HAP-1 (cell line): ENCODE measurements at regions not wholly inside any gene's neighbourhood (a gene's known extent, or its start where the extent isn't known, plus 50 kb on each side); places are given as distances from the start of the nearest gene placed in this dataset.

ENCODE experiments used
- DNase-seq, 2 experiments: peaks; one replicate each; pipeline ENCODE4 v3.0.0-alpha.2; 2016 to 2020; ENCODE audit warnings: low spot score in 2 of 2
- H3K27me3 ChIP-seq: fragments of 250-450 bp; sonication (Bioruptor Pico); 2 replicates; pipeline ENCODE4 v1.5.1; 2020; ENCODE audit warnings: low read depth, mild to moderate bottlenecking, moderate library complexity
- H3K36me3 ChIP-seq: fragments of 250-450 bp; sonication (Bioruptor Pico); replicated peaks from 2 replicates; pipeline ENCODE4 v1.5.1; 2020; ENCODE audit warnings: mild to moderate bottlenecking
- H3K4me1 ChIP-seq: fragments of 250-450 bp; sonication (Bioruptor Pico); 2 replicates; pipeline ENCODE4 v1.5.1; 2020; ENCODE audit warnings: mild to moderate bottlenecking
- H3K4me3 ChIP-seq: fragments of 250-450 bp; sonication (Bioruptor Pico); 2 replicates; pipeline ENCODE4 v1.5.1; 2020; ENCODE audit warnings: mild to moderate bottlenecking, moderate library complexity
- H3K9me3 ChIP-seq: fragments of 250-450 bp; sonication (Bioruptor Pico); 2 replicates; pipeline ENCODE4 v1.5.1; 2020; ENCODE audit warnings: mild to moderate bottlenecking, moderate library complexity
- in situ Hi-C: fragments of 300-500 bp; cut with MboI; formaldehyde crosslinking; loops from 3 replicates; pipeline ENCODE4 v1.14.3; 2020; ENCODE audit warnings: low sequenced_read_pairs, inconsistent platforms, mixed read lengths

DNA sequence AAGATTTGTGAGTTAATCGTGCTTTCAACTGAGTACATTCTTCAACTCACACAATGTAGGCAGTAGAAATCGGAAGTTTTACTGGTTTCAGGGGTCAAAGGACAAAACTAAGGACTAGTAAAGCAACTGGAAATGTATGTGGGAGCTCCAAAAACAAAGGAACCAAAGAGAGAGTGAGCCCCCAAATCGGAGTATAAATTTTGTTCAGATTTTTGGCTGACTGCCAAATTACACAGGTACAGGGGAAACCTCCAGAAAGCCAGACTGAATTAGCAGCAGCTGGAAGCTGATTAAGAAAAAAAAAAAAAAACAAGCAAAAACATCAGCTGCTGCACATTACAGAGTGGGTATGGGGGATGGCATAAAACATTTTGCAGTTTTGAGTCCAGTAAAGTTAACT is 75.2 kb upstream of the GNAZ start:
- no peaks in the 10 kb centered on the region for H3K36me3 ChIP-seq
- peaks cover 2% of the 10 kb centered on the region for H3K9me3 ChIP-seq
- no peaks in the 10 kb centered on the region for H3K4me1 ChIP-seq
- in situ Hi-C loops, result no loop called here
- DNase-seq, result no peak
- no peaks in the 10 kb centered on the region for H3K27me3 ChIP-seq
- no peak overlapping the region for H3K4me3 ChIP-seq

DNA sequence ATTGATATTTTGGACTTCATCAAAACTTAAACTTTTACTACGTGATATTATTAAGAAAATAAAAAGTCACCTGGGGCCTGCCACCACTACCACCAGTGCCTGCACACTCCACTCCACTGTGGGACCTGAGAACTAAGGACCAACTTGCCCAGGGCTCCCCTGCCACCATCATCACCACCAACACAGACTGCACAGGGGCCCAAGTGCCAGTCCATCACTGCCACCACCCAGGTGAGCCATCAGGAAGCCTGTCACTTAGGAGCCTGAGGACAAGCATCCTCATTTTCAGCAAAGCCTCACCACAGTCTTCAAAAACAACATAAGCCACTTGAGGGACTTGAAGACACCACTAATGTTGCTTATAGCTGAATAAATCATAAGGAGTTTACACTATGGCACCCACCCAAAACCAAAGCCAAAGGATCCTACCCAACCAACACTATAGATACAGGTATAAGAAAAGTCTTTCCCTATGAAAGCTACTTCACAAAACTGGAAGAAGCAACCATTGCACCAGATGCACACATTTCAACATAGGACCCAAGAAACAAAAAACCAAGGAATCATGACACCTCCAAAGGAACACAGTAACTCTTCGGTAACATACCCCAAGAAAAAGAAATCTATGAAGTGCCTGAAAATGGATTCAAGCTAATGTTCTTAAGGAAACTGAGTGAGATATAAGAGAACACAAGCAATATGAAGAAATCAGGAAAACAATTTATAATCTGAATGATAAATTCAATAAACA is 73.6 kb upstream of the GNAZ start:
- Histone ChIP-seq H3K4me3 (no peak overlapping the region), H3K9me3 (peaks cover 2% of the 10 kb centered on the region), H3K27me3 (no peaks in the 10 kb centered on the region), H3K36me3 (no peaks in the 10 kb centered on the region), H3K4me1 (no peaks in the 10 kb centered on the region)
- in situ Hi-C loops, result no loop called here
- DNase-seq, result no peak

DNA sequence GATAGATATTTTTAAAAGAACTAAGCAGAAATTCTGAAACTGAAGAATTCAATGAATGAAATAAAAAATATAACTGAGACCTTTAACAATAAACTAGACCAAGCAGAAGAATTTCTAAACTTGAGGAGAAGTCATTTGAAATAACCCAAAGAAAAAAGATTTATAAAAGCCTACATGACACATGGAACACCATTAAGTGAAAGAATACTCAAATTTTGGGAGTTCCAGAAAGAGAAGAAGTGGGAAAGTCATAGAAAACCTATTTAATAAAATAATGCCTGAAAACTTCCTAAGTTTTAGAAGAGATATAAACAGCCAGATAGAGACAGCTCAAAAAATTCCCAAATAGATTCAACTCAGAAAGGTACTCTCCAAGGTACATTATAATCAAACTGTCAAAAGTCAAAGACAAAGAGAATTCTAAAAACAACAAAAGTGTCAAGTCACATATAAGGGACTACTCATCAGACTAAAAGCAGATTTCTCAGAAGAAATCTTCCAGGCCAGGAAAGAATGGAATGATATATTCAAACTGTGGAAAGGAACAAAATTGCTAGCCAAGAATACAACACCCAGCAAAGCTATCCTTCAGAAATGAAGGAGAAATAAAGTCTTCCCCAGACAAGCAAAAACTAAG is 72.9 kb upstream of the GNAZ start:
- no peak overlapping the region for H3K4me3 ChIP-seq
- H3K4me1 ChIP-seq, result no peaks in the 10 kb centered on the region
- no peaks in the 10 kb centered on the region for H3K36me3 ChIP-seq
- no peak for DNase-seq
- H3K9me3 ChIP-seq, result peaks cover 2% of the 10 kb centered on the region; the same call in 1 of the 2 replicates
- no peaks in the 10 kb centered on the region for H3K27me3 ChIP-seq
- in situ Hi-C loops, result no loop called here

DNA sequence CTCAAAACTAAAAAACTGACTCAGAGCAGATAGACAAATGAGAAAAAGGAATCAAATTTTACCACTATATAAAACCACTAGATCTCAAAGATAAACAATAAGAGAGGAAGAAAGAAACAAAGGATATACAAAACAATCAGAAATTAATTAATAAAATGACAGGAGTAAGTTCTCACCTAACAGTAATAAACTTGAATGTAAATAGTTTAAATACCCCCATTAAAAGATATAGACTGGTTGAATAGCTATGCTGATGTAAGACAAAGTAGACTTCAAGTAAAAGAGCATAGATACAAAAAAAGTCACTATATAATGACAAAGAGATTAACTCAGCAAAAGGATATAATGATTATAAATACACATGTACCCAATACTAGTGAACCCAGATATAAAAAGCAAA is 72.3 kb upstream of the GNAZ start:
- Histone ChIP-seq H3K4me1 (no peaks in the 10 kb centered on the region), H3K36me3 (no peaks in the 10 kb centered on the region), H3K4me3 (no peak overlapping the region), H3K9me3 (peaks cover 2% of the 10 kb centered on the region; the same call in 1 of the 2 replicates), H3K27me3 (no peaks in the 10 kb centered on the region)
- in situ Hi-C loops, result no loop called here
- no peak for DNase-seq

DNA sequence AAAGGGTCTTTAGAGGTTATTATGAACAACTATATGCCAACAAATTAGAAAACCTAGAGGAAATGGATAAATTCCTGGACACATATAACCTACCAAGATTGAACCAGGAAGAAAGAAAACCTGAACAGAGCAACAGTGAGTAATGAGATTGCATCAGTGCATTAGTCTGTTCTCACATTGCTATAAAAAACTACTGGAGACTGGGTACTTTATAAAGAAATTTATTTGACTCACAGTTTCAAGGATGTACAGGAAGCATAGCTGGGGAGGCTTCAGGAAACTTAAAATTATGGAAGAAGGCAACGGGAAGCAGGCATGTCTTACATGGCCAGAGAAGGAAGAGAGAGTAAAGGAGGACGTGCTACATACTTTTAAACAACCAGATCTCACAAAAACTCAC is 70.8 kb upstream of the GNAZ start:
- peaks cover 2% of the 10 kb centered on the region; the same call in 1 of the 2 replicates for H3K9me3 ChIP-seq
- H3K27me3 ChIP-seq, result no peaks in the 10 kb centered on the region
- no peak overlapping the region for H3K4me3 ChIP-seq
- in situ Hi-C loops, result no loop called here
- H3K36me3 ChIP-seq, result no peaks in the 10 kb centered on the region
- H3K4me1 ChIP-seq, result no peaks in the 10 kb centered on the region
- no peak for DNase-seq

DNA sequence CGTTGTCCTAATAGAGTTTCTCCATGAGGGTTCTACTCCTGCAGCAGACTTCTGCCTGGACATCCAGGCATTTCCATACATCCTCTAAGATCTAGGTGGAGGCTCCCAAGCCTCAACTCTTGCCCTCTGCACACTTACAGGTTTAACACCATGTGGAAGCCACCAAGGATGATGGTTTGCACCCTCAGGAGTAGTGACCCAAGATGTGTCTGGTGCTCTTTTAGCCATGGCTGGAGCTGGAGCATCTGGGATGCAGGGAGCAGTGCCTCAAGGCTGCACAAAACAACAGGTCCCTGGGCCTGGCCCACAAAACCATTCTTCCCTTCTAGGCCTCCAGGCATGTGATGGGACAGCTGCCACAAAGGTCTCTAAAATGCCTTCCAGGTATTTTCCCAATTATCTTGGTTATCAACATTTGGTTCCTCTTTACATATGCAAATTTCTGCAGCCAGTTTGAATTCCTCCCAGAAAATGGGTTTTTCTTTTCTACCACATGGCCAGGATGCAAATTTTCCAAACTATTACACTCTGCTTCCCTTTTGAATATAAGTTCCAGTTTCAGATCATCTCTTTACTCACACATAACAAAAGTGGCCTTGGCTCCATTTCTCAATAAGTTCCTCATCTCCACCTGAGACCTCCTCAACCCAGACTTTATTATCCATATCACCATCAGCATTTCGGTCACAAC is 69.5 kb upstream of the GNAZ start:
- no peaks in the 10 kb centered on the region for H3K4me1 ChIP-seq
- in situ Hi-C loops, result no loop called here
- no peak for DNase-seq
- peaks cover 2% of the 10 kb centered on the region; the same call in 1 of the 2 replicates for H3K9me3 ChIP-seq
- H3K27me3 ChIP-seq, result no peaks in the 10 kb centered on the region
- H3K4me3 ChIP-seq, result no peak overlapping the region
- no peaks in the 10 kb centered on the region for H3K36me3 ChIP-seq

DNA sequence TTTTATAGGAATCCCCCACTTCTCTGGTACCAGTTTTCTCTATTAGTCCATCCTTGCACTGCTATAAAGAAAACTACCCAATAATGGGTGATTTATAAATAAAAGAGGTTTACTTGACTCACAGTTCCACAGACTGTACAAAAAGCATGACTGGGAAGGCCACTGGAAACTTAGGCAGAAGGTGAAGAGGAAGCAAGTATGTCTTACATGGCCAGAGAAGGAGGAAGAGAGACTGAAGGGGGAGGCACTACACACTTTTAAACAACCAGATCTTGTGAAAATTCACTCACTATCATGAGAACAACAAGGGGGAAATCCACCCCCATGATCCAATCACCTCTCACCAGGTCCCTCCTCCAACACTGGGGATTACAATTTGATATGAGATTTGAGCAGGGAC is 68.9 kb upstream of the GNAZ start:
- in situ Hi-C loops, result no loop called here
- H3K4me3 ChIP-seq, result no peak overlapping the region

DNA sequence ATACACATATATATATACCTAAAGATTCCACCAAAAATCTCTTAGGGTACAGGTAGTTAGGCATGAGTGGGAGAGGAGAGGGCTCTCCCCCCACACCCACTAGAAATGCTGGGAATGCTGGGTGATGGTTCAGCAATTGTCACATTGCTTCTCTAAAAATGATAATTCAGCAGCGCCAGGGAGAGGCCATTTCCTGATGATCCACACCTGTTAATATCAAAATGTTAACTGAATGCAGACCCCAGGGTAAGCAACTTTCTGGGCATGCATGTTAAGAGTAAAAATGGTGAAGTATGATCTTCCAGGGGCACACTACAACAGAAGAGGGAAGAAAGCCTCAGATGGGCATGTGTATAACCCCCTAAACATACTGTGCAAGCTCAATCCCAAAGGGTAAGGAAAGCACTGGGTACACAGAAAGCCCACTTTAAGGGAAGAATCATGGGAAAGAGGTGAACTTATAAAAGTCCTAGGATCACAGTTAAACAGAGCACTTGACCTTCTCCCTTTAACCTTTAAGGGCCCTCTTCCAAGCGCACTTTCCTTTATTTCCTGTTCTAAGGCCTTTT is 67.6 kb upstream of the GNAZ start:
- Histone ChIP-seq H3K36me3 (no peaks in the 10 kb centered on the region), H3K4me1 (no peaks in the 10 kb centered on the region), H3K27me3 (no peaks in the 10 kb centered on the region), H3K9me3 (0 out of 2 replicates have a peak, but pooled peaks cover under 1% of the 10 kb centered on the region), H3K4me3 (no peak overlapping the region)
- in situ Hi-C loops, result no loop called here
- no peak for DNase-seq

More for the DNA sequence above, 68.9 kb upstream of the GNAZ start:
- no peak for DNase-seq
- Histone ChIP-seq H3K27me3 (no peaks in the 10 kb centered on the region), H3K4me1 (no peaks in the 10 kb centered on the region), H3K36me3 (no peaks in the 10 kb centered on the region), H3K9me3 (peaks cover 2% of the 10 kb centered on the region; the same call in 1 of the 2 replicates)

DNA sequence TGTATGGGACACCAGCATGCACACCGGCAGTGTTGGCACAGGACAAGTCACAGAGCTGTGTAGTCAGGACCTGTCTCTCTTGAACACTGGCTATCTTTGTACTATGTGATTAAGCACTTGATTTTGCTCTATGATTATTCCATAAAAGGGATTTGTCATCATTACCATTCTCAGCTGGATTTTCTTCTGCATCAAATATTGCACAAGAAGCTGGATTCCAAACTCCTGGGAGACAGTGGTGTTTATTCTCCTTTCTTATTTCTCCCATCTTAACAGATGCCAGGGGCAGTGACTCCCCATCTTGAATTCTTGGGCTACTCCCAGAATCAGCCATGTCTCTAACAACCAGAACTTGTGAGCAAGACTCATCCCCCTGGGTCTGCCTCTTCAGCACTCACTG is 62.5 kb upstream of the GNAZ start:
- no peaks in the 10 kb centered on the region for H3K4me1 ChIP-seq
- DNase-seq, result no peak
- H3K27me3 ChIP-seq, result no peaks in the 10 kb centered on the region
- H3K9me3 ChIP-seq, result no peaks in the 10 kb centered on the region
- in situ Hi-C loops, result no loop called here
- no peaks in the 10 kb centered on the region for H3K36me3 ChIP-seq
- no peak overlapping the region for H3K4me3 ChIP-seq

DNA sequence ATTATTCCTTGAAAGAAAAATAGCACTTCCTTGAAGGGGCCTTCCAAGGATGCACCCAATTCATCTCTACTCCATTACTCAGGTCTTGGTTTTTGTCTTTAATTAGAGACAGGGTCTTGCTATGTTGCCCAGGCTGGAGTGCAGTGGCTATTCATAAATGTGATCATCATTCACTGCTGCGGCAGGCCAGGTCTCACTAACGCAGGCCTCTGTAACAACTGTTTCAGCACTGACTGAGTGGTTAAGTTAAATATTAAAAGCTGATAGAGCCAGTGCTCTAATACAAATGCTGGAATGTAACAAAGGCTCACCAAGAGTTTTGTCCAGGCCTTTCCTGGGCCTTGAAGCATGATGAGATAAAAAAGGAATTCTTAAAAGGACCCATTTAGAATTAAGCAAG is 61.4 kb upstream of the GNAZ start:
- DNase-seq, result no peak

More for the DNA sequence above, 61.4 kb upstream of the GNAZ start:
- in situ Hi-C loops, result no loop called here
- Histone ChIP-seq H3K4me1 (no peaks in the 10 kb centered on the region), H3K27me3 (no peaks in the 10 kb centered on the region), H3K4me3 (no peak overlapping the region), H3K9me3 (no peaks in the 10 kb centered on the region), H3K36me3 (no peaks in the 10 kb centered on the region)
